GM12864 (cell line): ENCODE measurements at regions not wholly inside any gene's neighbourhood (a gene's known extent, or its start where the extent isn't known, plus 50 kb on each side); places are given as distances from the start of the nearest gene placed in this dataset.
"Not testable (repeated sequence)": the region's sequence is repeated elsewhere in the genome, so short reads cannot be mapped to it uniquely, and the experiment has no call there.

ENCODE experiments used
- DNase-seq: peaks from one replicate; pipeline ENCODE4 v3.0.0-alpha.2; 2011; ENCODE audit warnings: low read depth
- H3K4me3 ChIP-seq: 2 replicates; pipeline ENCODE4 v1.5.1; 2011; ENCODE audit warnings: mild to moderate bottlenecking, low read depth, low read length, control low read depth
- TF ChIP-seq, protein P1 (sequence below): IDR thresholded peaks from 2 replicates; pipeline ENCODE4 v1.5.1; 2011; ENCODE audit warnings: low read depth, mild to moderate bottlenecking, moderate library complexity, low read length, control low read depth, inconsistent platforms; ENCODE audit errors: missing control alignments

DNA sequence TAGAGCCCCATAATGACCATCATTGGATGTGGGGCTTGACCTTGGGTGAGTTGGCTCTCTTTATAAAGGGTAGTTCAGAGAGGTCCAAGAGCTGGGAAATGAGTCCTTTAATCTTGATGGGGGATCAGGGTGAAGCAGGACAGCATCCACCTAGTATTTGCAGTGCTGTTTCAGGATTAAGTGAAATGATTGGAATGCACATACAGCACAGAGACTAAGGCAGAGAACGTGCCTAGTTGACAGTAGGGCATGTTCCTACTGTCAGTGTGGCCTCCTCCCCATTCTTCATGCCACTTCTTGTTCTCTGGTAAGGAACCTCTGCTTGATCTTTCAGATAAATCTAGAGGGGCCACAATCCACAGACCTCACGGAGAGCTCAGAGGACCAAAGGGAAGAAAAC is 78.9 kb downstream of the TRIM43 start:
- H3K4me3 ChIP-seq, result no peak overlapping the region
- TF ChIP-seq, protein P1, sequence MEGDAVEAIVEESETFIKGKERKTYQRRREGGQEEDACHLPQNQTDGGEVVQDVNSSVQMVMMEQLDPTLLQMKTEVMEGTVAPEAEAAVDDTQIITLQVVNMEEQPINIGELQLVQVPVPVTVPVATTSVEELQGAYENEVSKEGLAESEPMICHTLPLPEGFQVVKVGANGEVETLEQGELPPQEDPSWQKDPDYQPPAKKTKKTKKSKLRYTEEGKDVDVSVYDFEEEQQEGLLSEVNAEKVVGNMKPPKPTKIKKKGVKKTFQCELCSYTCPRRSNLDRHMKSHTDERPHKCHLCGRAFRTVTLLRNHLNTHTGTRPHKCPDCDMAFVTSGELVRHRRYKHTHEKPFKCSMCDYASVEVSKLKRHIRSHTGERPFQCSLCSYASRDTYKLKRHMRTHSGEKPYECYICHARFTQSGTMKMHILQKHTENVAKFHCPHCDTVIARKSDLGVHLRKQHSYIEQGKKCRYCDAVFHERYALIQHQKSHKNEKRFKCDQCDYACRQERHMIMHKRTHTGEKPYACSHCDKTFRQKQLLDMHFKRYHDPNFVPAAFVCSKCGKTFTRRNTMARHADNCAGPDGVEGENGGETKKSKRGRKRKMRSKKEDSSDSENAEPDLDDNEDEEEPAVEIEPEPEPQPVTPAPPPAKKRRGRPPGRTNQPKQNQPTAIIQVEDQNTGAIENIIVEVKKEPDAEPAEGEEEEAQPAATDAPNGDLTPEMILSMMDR, result no peak
- DNase-seq, result no peak

DNA sequence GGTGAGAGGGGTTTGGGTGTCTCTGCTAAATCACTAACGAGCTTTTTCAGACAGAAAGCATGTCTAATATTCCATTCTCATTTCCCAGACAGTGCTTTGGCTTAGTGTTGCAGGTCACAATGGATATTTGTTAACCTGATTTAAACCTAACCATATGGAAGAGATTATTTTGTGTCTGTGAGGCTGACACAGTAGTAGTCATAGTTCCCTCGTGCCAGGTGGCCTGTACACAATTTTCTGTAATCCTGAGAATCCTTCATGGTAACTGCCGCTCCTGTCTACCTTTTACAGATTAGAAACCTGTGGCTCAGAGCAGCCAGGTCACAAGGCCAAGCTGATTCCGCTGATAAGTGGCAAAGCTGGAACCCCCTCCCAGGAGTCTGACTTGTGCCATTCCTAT is 79.4 kb downstream of the TRIM43 start:
- not testable (repeated sequence) for H3K4me3 ChIP-seq, DNase-seq

DNA sequence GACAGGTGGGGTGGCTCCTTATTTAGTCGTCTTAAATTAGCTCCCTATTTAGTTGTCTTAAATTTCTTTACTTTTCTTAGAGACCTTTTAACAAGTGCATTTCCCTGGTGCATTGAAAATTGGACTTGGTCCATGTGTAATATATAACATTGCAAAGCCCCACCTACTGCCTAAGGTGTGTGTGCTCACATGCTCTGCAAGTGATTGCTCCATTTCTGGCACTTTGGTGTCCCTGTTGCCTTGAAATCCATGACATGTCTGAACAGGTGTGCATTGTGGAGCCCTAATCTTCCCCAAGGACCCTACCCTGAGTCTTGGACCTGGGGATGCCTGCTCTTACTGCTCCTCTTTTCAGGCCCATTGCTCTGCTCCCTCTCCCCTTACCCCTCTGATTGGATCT is 80.2 kb downstream of the TRIM43 start:
- H3K4me3 ChIP-seq, DNase-seq: not testable (repeated sequence)

DNA sequence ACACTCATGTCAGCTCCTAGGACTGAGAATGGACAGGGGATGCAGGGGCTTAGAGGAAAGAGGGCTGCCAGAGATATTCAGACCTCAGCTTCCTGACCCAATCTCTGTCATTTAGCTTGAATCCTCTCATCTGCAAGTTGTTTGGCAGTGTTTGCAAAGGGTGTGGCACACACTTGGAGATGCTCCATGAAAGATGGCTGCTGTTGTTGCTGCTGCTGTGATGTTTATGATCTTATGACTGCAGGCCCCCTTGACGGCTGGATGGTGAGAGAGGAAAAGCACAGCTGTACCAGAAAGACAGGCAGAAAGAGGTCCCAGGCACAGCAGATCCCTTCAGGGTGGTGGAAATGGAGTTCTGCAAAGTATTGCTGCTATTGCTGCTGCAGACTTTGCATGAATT is 80.7 kb downstream of the TRIM43 start:
- not testable (repeated sequence) for H3K4me3 ChIP-seq, DNase-seq

DNA sequence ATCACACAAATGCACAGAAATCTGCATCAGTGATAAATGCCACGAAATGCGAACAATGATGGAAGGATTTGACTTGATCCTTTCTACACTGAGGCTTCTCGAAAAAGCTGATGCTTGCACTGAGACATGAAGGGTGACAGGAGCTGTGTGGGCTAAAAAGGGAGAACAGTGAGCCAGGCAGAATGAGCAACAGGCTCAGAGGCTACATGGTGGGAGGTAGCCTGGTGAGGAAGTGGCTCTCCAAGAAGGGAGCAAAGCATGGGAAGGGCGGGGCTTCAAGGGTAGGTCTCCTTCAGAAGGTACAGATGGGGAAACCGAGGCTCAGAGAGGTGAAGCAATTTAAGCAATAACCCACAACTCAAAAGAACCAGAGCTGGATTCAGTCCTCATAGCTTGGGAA is 82.4 kb downstream of the TRIM43 start:
- H3K4me3 ChIP-seq, result no peak overlapping the region
- TF ChIP-seq, protein P1, result no peak
- DNase-seq, result no peak

DNA sequence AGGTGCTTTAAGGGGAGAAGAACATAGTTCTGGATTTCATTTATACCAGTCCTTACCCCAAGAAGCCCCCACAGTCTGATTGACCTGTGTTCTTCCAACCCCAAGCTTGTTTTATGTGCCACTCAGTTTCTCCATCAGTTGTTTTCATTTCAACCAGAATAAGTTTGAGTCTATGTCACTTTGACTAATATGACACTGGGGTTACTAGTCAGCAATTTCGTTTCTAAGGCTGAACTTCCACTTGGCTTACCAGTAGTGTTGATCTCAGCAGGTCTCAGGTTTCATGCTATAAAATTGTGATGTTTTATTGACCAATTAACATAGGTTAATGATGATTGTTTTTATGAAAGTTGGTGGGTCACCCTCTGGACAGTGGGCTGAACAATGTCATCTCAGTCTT is 84.8 kb downstream of the TRIM43 start:
- DNase-seq, H3K4me3 ChIP-seq: not testable (repeated sequence)

DNA sequence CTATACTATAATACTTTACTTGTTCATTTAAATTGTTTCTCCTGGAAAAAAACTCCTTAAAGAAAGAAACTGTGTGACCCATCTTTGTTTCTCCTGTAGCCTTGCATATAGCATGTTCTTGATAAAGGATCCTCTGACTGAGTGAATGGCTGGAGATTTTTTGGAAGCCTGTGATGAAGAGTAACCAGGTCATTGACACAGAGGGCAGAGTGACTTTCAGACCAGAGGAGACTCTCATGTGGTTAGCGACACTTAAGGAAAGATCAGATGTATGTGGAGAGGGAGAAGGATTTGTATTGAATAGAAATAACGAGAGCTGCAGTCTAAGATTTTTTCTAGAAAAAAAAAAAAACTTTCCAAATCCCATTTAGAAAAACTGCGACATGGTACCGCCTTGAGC is 85.5 kb downstream of the TRIM43 start:
- TF ChIP-seq, protein P1, result no peak
- DNase-seq, result no peak
- no peak overlapping the region for H3K4me3 ChIP-seq

- not testable (repeated sequence) for DNase-seq, H3K4me3 ChIP-seq
Observed at GRCh38 chr2:95677833-95678232, 86.0 kb downstream of the TRIM43 start.

- H3K4me3 ChIP-seq, result not testable (repeated sequence)
Observed at GRCh38 chr2:95681158-95681557, 89.4 kb downstream of the TRIM43 start.

GRCh38 chr2:95681589-95682081 is 89.8 kb downstream of the TRIM43 start:
- DNase-seq, H3K4me3 ChIP-seq: not testable (repeated sequence)

More at GRCh38 chr2:95681158-95681557, 89.4 kb downstream of the TRIM43 start:
- DNase-seq, result not testable (repeated sequence)

DNA sequence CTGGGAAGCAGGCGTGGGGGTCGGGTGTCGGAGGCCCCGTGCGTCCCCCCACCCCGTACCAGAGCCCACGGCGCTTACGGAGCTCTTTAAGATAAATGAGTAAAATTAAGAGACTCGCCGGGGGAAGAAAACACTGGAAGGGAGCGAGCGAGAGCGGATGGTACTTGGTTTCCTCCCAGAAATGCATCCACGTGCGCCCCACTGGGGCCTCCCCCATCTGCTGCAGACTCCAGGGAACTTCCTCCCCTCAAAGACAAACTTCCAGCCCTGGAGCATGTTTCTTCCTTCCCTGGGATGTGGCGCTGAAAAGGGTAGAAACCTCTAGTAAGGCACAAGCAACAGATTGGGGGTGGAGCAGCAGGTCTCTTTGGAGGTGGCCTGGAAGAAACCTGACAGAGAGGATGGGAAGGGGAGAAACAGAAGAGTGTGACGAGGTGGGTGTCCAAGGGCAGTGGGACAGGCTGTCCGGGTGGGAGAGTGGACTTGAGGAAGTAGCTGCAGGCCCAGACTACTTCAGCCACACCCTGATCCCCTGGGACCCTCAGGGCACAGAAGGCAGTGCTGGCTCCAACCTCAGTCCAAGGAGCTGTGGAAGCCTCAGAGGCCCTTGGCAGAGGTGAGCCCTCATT is 91.2 kb downstream of the TRIM43 start:
- H3K4me3 ChIP-seq, DNase-seq: not testable (repeated sequence)
